Panc1 (cell line): ENCODE measurements at regions not wholly inside any gene's neighbourhood (a gene's known extent, or its start where the extent isn't known, plus 50 kb on each side); places are given as distances from the start of the nearest gene placed in this dataset.

Experiments
- ATAC-seq: fragments of 200-7000 bp; cut with Tn5 transposase; 2 replicates; pipeline ENCODE4 v1.9.1; 2020; ENCODE audit warnings: mild to moderate bottlenecking, moderate library complexity
- BruUV-seq: library from RNA; stranded (reverse); fragments of 400-500 nt; replicated peaks from 2 replicates; lab custom pipeline; 2021; lab: Mats Ljungman, UMichigan
- CTCF ChIA-PET: fragments of 300-600 bp; sonication (Branson Sonifier 250); formaldehyde crosslinking; loops from one replicate; lab custom pipeline; 2022; ENCODE audit warnings: antibody characterized with exemption; lab: Charles Lee
- POLR2A ChIA-PET: fragments of 300-600 bp; sonication (Branson Sonifier 250); formaldehyde crosslinking; loops from one replicate; lab custom pipeline; 2022; ENCODE audit warnings: antibody characterized with exemption; lab: Charles Lee
- DNase-seq: peaks from one replicate; pipeline ENCODE4 v3.0.0-alpha.2; 2010; ENCODE audit warnings: low read depth, low spot score
- H3K27ac ChIP-seq: 2 replicates; pipeline ENCODE4 v1.5.1; 2011; ENCODE audit warnings: mild to moderate bottlenecking, low read length, inconsistent platforms
- H3K27me3 ChIP-seq: fragments of 200-500 bp; sonication (Bioruptor generic); 2 replicates; pipeline ENCODE4 v1.6.0; 2014; ENCODE audit warnings: low read length, inconsistent platforms; ENCODE audit not compliant: control insufficient read depth, insufficient read depth
- H3K36me3 ChIP-seq: fragments of 200-500 bp; sonication (Bioruptor generic); 2 replicates; pipeline ENCODE4 v1.5.1; 2014; ENCODE audit warnings: inconsistent platforms, mild to moderate bottlenecking, low read length, moderate library complexity; ENCODE audit not compliant: control insufficient read depth, insufficient read depth
- H3K4me1 ChIP-seq: 2 replicates; pipeline ENCODE4 v1.5.1; 2011; ENCODE audit warnings: inconsistent platforms, mild to moderate bottlenecking, low read length, moderate library complexity; ENCODE audit not compliant: control insufficient read depth, insufficient read depth
- H3K4me3 ChIP-seq, 2 experiments: 2 replicates each; pipeline ENCODE4 v1.5.1; 2011 to 2012; ENCODE audit warnings: low read depth in 2 of 2, low read length in 2 of 2, mild to moderate bottlenecking in 2 of 2, inconsistent platforms in 1 of 2, moderate library complexity in 1 of 2
- H3K9me3 ChIP-seq: fragments of 200-500 bp; sonication (Bioruptor generic); 2 replicates; pipeline ENCODE4 v1.5.1; 2014; ENCODE audit warnings: low read depth, mild to moderate bottlenecking, inconsistent platforms, low read length, moderate library complexity; ENCODE audit not compliant: control insufficient read depth, insufficient read depth
- POLR2AphosphoS5 ChIP-seq: IDR thresholded peaks from 2 replicates; pipeline ENCODE4 v1.6.1; 2012; ENCODE audit warnings: mild to moderate bottlenecking, low read depth, low read length, moderate library complexity
- SIN3A ChIP-seq: IDR thresholded peaks from 2 replicates; pipeline ENCODE4 v1.6.1; 2012; ENCODE audit warnings: low read depth, mild to moderate bottlenecking, low read length, moderate library complexity, borderline replicate concordance; ENCODE audit not compliant: insufficient read depth
- TCF7L2 ChIP-seq: IDR thresholded peaks from 2 replicates; pipeline ENCODE4 v1.6.1; 2011; ENCODE audit warnings: mild to moderate bottlenecking, low read depth, low read length, inconsistent platforms
- in situ Hi-C: cut with HindIII; loops from 2 replicates; pipeline ENCODE4 v1.10.0; 2016; ENCODE audit warnings: low sequenced_read_pairs, low pct_unique_long_range_greater_than_20kb
- intact Hi-C: fragments of 100-400 bp; cut with micrococcal nuclease; formaldehyde crosslinking; loops from one replicate; pipeline ENCODE4 v1.10.0; 2022; ENCODE audit not compliant: unreplicated experiment
- TF ChIP-seq, protein P1 (sequence below), 2 experiments: IDR thresholded peaks; 2 replicates each; pipeline ENCODE4 v1.6.1; 2011 to 2012; ENCODE audit warnings: low read depth in 2 of 2, control low read depth in 1 of 2, low read length in 1 of 2, mild to moderate bottlenecking in 1 of 2, moderate library complexity in 1 of 2; ENCODE audit not compliant: insufficient read depth in 1 of 2
- TF ChIP-seq, protein P2 (sequence below): fragments of 450-650 bp; IDR thresholded peaks from 2 replicates; pipeline ENCODE4 v1.5.1; 2017; ENCODE audit warnings: mild to moderate bottlenecking

DNA sequence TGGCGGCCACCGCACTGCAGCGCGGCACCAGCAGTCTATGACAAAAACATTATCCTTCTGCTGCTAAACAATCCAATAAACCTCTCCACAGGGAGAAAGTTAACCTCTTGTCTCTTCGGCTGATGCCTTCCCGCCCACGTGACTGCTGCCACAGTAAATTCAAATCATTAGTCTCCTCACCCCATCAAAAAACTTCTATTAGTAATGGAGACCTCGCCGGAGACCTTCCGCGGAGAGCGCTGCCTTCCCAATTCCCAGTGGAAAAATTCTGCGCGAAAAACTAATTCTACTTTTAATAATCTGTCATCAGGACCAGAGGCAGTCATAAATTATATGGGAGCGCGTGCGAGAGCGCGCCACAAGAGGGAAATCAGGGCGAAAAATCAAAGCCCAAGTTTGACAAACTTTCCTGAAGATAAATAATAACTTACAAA lies 90.0 kb upstream of the PAX2 start:
- POLR2A ChIA-PET: interaction anchor here (0.5 kb wide), 1 partner anchor 120 kb away, joined by 3 read pairs; the partner anchor contains the start of gene HIF1AN
- no peak for DNase-seq
- no peak for TF ChIP-seq SIN3A
- TF ChIP-seq, protein P1, sequence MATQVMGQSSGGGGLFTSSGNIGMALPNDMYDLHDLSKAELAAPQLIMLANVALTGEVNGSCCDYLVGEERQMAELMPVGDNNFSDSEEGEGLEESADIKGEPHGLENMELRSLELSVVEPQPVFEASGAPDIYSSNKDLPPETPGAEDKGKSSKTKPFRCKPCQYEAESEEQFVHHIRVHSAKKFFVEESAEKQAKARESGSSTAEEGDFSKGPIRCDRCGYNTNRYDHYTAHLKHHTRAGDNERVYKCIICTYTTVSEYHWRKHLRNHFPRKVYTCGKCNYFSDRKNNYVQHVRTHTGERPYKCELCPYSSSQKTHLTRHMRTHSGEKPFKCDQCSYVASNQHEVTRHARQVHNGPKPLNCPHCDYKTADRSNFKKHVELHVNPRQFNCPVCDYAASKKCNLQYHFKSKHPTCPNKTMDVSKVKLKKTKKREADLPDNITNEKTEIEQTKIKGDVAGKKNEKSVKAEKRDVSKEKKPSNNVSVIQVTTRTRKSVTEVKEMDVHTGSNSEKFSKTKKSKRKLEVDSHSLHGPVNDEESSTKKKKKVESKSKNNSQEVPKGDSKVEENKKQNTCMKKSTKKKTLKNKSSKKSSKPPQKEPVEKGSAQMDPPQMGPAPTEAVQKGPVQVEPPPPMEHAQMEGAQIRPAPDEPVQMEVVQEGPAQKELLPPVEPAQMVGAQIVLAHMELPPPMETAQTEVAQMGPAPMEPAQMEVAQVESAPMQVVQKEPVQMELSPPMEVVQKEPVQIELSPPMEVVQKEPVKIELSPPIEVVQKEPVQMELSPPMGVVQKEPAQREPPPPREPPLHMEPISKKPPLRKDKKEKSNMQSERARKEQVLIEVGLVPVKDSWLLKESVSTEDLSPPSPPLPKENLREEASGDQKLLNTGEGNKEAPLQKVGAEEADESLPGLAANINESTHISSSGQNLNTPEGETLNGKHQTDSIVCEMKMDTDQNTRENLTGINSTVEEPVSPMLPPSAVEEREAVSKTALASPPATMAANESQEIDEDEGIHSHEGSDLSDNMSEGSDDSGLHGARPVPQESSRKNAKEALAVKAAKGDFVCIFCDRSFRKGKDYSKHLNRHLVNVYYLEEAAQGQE (IDR thresholded peaks at IDR 0.05; ENCODE audit: insufficient read depth in 1 of 2, low read depth in 2 of 2, low read length in 1 of 2): no peak
- TF ChIP-seq, protein P2, sequence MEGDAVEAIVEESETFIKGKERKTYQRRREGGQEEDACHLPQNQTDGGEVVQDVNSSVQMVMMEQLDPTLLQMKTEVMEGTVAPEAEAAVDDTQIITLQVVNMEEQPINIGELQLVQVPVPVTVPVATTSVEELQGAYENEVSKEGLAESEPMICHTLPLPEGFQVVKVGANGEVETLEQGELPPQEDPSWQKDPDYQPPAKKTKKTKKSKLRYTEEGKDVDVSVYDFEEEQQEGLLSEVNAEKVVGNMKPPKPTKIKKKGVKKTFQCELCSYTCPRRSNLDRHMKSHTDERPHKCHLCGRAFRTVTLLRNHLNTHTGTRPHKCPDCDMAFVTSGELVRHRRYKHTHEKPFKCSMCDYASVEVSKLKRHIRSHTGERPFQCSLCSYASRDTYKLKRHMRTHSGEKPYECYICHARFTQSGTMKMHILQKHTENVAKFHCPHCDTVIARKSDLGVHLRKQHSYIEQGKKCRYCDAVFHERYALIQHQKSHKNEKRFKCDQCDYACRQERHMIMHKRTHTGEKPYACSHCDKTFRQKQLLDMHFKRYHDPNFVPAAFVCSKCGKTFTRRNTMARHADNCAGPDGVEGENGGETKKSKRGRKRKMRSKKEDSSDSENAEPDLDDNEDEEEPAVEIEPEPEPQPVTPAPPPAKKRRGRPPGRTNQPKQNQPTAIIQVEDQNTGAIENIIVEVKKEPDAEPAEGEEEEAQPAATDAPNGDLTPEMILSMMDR: no peak
- TF ChIP-seq POLR2AphosphoS5: no peak
- no peak for TF ChIP-seq TCF7L2
- H3K9me3 ChIP-seq: no peaks in the 10 kb centered on the region
- H3K27me3 ChIP-seq: peaks cover 27% of the 10 kb centered on the region
- H3K27ac ChIP-seq: no peak overlapping the region
- BruUV-seq: no TSS peak
- H3K4me3 ChIP-seq: peak overlapping the region; percentile 25 to 48
- H3K4me1 ChIP-seq: peaks cover 9% of the 10 kb centered on the region
- CTCF ChIA-PET: no interaction called here
- no peak for ATAC-seq
- in situ Hi-C loops: no loop called here
- no peaks in the 10 kb centered on the region; the same call in 1 of the 2 replicates for H3K36me3 ChIP-seq
- intact Hi-C loops: no loop called here

DNA sequence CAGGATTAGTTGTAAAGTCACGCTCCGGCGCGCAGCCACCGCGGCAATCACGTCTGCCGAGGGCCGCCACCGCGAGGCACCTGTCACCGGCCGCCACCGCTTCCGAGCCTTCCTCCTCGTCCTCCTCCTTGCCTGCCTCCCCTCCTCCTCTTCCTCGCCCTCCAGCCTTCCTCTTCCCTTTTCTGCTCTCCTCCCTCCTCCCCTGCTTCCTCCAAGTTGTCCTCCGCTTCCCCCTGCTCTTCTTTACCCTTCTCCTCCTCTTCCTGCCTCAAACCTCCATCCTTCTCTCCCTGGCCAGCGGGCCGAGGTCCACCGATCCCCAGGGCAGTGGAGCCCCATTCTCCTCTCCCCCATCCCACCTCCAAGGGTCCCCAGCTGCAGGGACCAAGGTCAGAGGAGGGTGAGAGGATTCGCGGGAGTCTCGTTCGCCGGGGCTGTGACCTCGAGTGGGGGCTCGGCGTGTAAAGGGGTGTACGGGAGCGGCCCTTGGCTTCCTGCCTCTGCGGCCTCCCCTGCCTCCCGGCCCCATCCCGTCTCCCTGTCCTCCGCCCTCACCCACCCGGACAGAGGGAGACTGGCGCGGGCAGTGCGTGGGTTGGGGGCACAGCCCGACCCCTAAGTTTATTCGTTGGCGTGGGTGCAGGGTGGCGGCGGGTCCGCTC lies 89.5 kb upstream of the PAX2 start:
- H3K27me3 ChIP-seq: peaks cover 27% of the 10 kb centered on the region
- H3K27ac ChIP-seq: no peak overlapping the region
- CTCF ChIA-PET: interaction anchor here (0.5 kb wide), 1 partner anchor 22 kb away, joined by 3 read pairs; no protein-coding TSS in a partner anchor

More for the DNA sequence above, 89.5 kb upstream of the PAX2 start:
- TF ChIP-seq POLR2AphosphoS5: no peak
- TF ChIP-seq, protein P2: no peak
- no peak for TF ChIP-seq SIN3A
- TF ChIP-seq, protein P1 (IDR thresholded peaks at IDR 0.05; ENCODE audit: insufficient read depth in 1 of 2, low read depth in 2 of 2, low read length in 1 of 2): no peak
- TF ChIP-seq TCF7L2: no peak
- in situ Hi-C loops: no loop called here
- POLR2A ChIA-PET: no interaction called here
- H3K9me3 ChIP-seq: no peaks in the 10 kb centered on the region
- BruUV-seq: no TSS peak
- intact Hi-C loops: no loop called here
- ATAC-seq (peak; percentile 35), DNase-seq (no peak)
- H3K4me3 ChIP-seq: peak overlapping the region; percentile 18 to 48; a peak in 3 of 4 replicates
- no peaks in the 10 kb centered on the region; the same call in 1 of the 2 replicates for H3K36me3 ChIP-seq
- peaks cover 9% of the 10 kb centered on the region for H3K4me1 ChIP-seq
